ENCODE measurements at regions not wholly inside any gene's neighbourhood (a gene's known extent, or its start where the extent isn't known, plus 50 kb on each side); places are given as distances from the start of the nearest gene placed in this dataset.

- no peaks in the 10 kb centered on the region for H3K27me3 ChIP-seq (ENCODE audit: control insufficient read depth in 2 of 2, insufficient read depth in 2 of 2, low read length in 2 of 2)
- H3K9ac ChIP-seq (ENCODE audit: insufficient read depth in 1 of 2, low read depth in 2 of 2, low read length in 2 of 2) = no peak overlapping the region
- no peaks in the 10 kb centered on the region for H3K4me1 ChIP-seq (replicated peaks in 1 of 2; ENCODE audit: control insufficient read depth in 2 of 2, insufficient read depth in 2 of 2, low read length in 2 of 2)
- POLR2A ChIA-PET = no interaction called here
- no peaks in the 10 kb centered on the region for H3K9me1 ChIP-seq (ENCODE audit: control insufficient read depth, insufficient read depth, low read length)
- TF ChIP-seq KLF13 (tag; IDR thresholded peaks at IDR 0.05; ENCODE audit: borderline replicate concordance, low read depth) (no peak), ZNF146 (CRISPR knock-in tag; IDR thresholded peaks at IDR 0.05; ENCODE audit: unreplicated experiment) (no peak), SMARCB1 (IDR thresholded peaks at IDR 0.05; ENCODE audit: insufficient read length, low read depth) (no peak), ZNF24 (IDR thresholded peaks at IDR 0.05) (no peak)
- no TSS peak for BruUV-seq (replicated peaks)
- H3K9me3 ChIP-seq (replicated peaks; ENCODE audit: control insufficient read depth, insufficient read depth, low read depth, low read length) = no peaks in the 10 kb centered on the region
- H3K36me3 ChIP-seq (ENCODE audit: control insufficient read depth, insufficient read depth, low read length) = no peaks in the 10 kb centered on the region
- H3K4me3 ChIP-seq = no peak overlapping the region
- H3K27ac ChIP-seq (ENCODE audit: extremely low read depth, low read depth, low read length) = no peak overlapping the region
- no peaks in the 10 kb centered on the region for H3K79me2 ChIP-seq (ENCODE audit: control insufficient read depth, insufficient read depth, low read length)
- FAIRE-seq (no peak), DNase-seq (ENCODE audit: extremely low read depth in 1 of 4, low spot score in 3 of 4) (no peak), ATAC-seq (no peak)
- CTCF ChIA-PET (ENCODE audit: low intra/inter-chr PET ratio) = no interaction called here
- no peaks in the 10 kb centered on the region for H4K20me1 ChIP-seq (replicated peaks; ENCODE audit: control insufficient read depth, insufficient read depth, low read length)
- no peak overlapping the region for H3K4me2 ChIP-seq (ENCODE audit: insufficient read depth, low read length)
- in situ Hi-C loops (cut with MboI) (no loop called here), intact Hi-C loops (cut with micrococcal nuclease) (no loop called here)
- H2AFZ ChIP-seq (ENCODE audit: low read depth, low read length) = no peak overlapping the region
These were observed 172.0 kb downstream of the SYT10 start for GRCh38 chr12:33267641-33268040.

GRCh38 chr12:33265900-33266299 is 173.7 kb downstream of the SYT10 start:
- BruUV-seq (replicated peaks) = no TSS peak
- Histone ChIP-seq H3K9me3 (replicated peaks; ENCODE audit: control insufficient read depth, insufficient read depth, low read depth, low read length) (no peaks in the 10 kb centered on the region), H2AFZ (ENCODE audit: low read depth, low read length) (no peak overlapping the region), H3K79me2 (ENCODE audit: control insufficient read depth, insufficient read depth, low read length) (no peaks in the 10 kb centered on the region), H3K36me3 (ENCODE audit: control insufficient read depth, insufficient read depth, low read length) (no peaks in the 10 kb centered on the region), H3K9me1 (ENCODE audit: control insufficient read depth, insufficient read depth, low read length) (no peaks in the 10 kb centered on the region), H3K27ac (ENCODE audit: extremely low read depth, low read depth, low read length) (no peak overlapping the region), H3K27me3 (ENCODE audit: control insufficient read depth in 2 of 2, insufficient read depth in 2 of 2, low read length in 2 of 2) (no peaks in the 10 kb centered on the region), H3K4me2 (ENCODE audit: insufficient read depth, low read length) (no peak overlapping the region), H3K4me3 (no peak overlapping the region), H3K4me1 (replicated peaks in 1 of 2; ENCODE audit: control insufficient read depth in 2 of 2, insufficient read depth in 2 of 2, low read length in 2 of 2) (no peaks in the 10 kb centered on the region), H3K9ac (ENCODE audit: insufficient read depth in 1 of 2, low read depth in 2 of 2, low read length in 2 of 2) (no peak overlapping the region), H4K20me1 (replicated peaks; ENCODE audit: control insufficient read depth, insufficient read depth, low read length) (no peaks in the 10 kb centered on the region)
- DNase-seq (ENCODE audit: extremely low read depth in 1 of 4, low spot score in 3 of 4) = no peak
- in situ Hi-C loops (cut with MboI) = no loop called here
- intact Hi-C loops (cut with micrococcal nuclease) = no loop called here
- POLR2A ChIA-PET = no interaction called here
- no peak for FAIRE-seq
- CTCF ChIA-PET (ENCODE audit: low intra/inter-chr PET ratio) = no interaction called here
- ATAC-seq = no peak
- 0% methylated on average over 2 of the region's 2 CpGs for WGBS (ENCODE audit: insufficient coverage, low coverage, missing lambda C conversion rate)
- TF ChIP-seq HDAC1 (IDR thresholded peaks at IDR 0.05) = no peak
- no peak for TF ChIP-seq MIER1 (IDR thresholded peaks at IDR 0.05; ENCODE audit: low read depth)
- TF ChIP-seq CREB3 (tag; conservative IDR thresholded peaks at IDR 0.05; ENCODE audit: low read depth) = no peak
- no peak for TF ChIP-seq ZNF121 (CRISPR knock-in tag; conservative IDR thresholded peaks at IDR 0.05)
- no peak for TF ChIP-seq TRIM28 (IDR thresholded peaks at IDR 0.05)
- no peak for TF ChIP-seq MTA2 (IDR thresholded peaks at IDR 0.05; ENCODE audit: low read depth)
- no peak for TF ChIP-seq ZNF347 (CRISPR knock-in tag; IDR thresholded peaks at IDR 0.05; ENCODE audit: low read depth)
- TF ChIP-seq MAZ (CRISPR knock-in tag; conservative IDR thresholded peaks at IDR 0.05 in 1 of 2, IDR thresholded peaks at IDR 0.05 in 1 of 2) = no peak
- no peak for TF ChIP-seq TFAP4 (CRISPR knock-in tag; IDR thresholded peaks at IDR 0.05; ENCODE audit: borderline replicate concordance)
- TF ChIP-seq LCOR (CRISPR knock-in tag; IDR thresholded peaks at IDR 0.05) = no peak
- no peak for TF ChIP-seq MNT (conservative IDR thresholded peaks at IDR 0.05)
- no peak for TF ChIP-seq CBFA2T2 (conservative IDR thresholded peaks at IDR 0.05)

All from K562 (cell line).